ENCODE measurements at regions not wholly inside any gene's neighbourhood (a gene's known extent, or its start where the extent isn't known, plus 50 kb on each side); places are given as distances from the start of the nearest gene placed in this dataset.

DNA sequence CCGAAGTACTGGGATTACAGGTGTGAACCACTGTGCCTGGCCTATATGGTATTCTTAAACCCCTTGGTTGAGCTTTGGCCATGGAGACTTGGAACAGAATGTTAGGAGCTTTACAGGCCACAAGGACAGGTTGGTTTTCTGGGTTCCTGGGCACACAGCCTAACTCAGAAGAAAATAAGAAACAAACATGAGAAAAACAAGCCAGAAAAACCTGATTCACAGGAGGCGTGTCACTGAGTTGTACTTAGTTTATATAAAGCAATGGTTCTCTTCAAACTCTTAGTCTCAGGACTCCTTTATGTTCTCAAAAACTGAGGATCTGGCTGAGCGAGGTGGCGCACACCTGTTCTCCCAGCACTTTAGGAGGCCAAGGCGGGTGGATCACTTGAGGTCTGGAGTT is 125.1 kb upstream of the SPATA13 start:
- no peaks in the 10 kb centered on the region for H3K79me2 ChIP-seq (ENCODE audit: control insufficient read depth, insufficient read depth, low read length, unreplicated experiment)
- H3K4me1 ChIP-seq (ENCODE audit: control insufficient read depth, insufficient read depth, low read length, unreplicated experiment), result peaks cover 33% of the 10 kb centered on the region
- H3K4me3 ChIP-seq (ENCODE audit: low read depth, low read length), result no peak overlapping the region
- H3K36me3 ChIP-seq (ENCODE audit: insufficient read depth, low read length), result no peaks in the 10 kb centered on the region
- H3K27ac ChIP-seq (ENCODE audit: low read depth, low read length), result no peak overlapping the region
- H2AFZ ChIP-seq (ENCODE audit: low read length, unreplicated experiment), result no peak overlapping the region
- no peaks in the 10 kb centered on the region for H3K27me3 ChIP-seq (ENCODE audit: insufficient read depth, low read length)

DNA sequence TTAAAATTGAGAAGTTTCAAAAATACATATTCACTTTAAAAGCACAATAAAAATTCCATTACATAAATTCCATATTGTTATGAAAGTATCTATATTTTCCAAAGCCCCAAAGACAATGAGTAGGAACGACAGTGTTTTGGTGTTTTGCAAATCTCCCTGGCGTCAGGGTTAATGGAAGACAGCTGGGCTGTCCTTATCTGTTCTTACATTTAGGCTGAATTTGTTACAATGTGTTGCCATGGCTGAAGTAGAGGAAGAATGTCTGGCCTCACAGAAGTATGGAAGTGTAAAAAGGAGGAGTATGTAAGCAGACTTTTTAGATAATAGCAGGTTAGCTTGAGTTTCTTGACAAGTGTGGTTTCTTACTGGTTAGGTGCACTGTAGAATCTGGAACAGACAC is 124.4 kb upstream of the SPATA13 start:
- no peaks in the 10 kb centered on the region for H3K27me3 ChIP-seq (ENCODE audit: insufficient read depth, low read length)
- H3K27ac ChIP-seq (ENCODE audit: low read depth, low read length), result no peak overlapping the region
- no peaks in the 10 kb centered on the region for H3K79me2 ChIP-seq (ENCODE audit: control insufficient read depth, insufficient read depth, low read length, unreplicated experiment)
- no peak overlapping the region for H3K4me3 ChIP-seq (ENCODE audit: low read depth, low read length)
- H3K4me1 ChIP-seq (ENCODE audit: control insufficient read depth, insufficient read depth, low read length, unreplicated experiment), result peaks cover 33% of the 10 kb centered on the region
- H3K36me3 ChIP-seq (ENCODE audit: insufficient read depth, low read length), result no peaks in the 10 kb centered on the region
- H2AFZ ChIP-seq (ENCODE audit: low read length, unreplicated experiment), result no peak overlapping the region

GRCh38 chr13:24038405-24038804 is 122.1 kb upstream of the SPATA13 start:
- H2AFZ ChIP-seq (ENCODE audit: low read length, unreplicated experiment), result no peak overlapping the region
- H3K4me1 ChIP-seq (ENCODE audit: control insufficient read depth, insufficient read depth, low read length, unreplicated experiment), result peaks cover 20% of the 10 kb centered on the region
- no peaks in the 10 kb centered on the region for H3K27me3 ChIP-seq (ENCODE audit: insufficient read depth, low read length)
- no peak overlapping the region for H3K4me3 ChIP-seq (ENCODE audit: low read depth, low read length)
- H3K79me2 ChIP-seq (ENCODE audit: control insufficient read depth, insufficient read depth, low read length, unreplicated experiment), result no peaks in the 10 kb centered on the region
- H3K36me3 ChIP-seq (ENCODE audit: insufficient read depth, low read length), result no peaks in the 10 kb centered on the region
- H3K27ac ChIP-seq (ENCODE audit: low read depth, low read length), result no peak overlapping the region

- Histone ChIP-seq H3K27ac (ENCODE audit: low read depth, low read length) (no peak overlapping the region), H3K27me3 (ENCODE audit: insufficient read depth, low read length) (no peaks in the 10 kb centered on the region), H2AFZ (ENCODE audit: low read length, unreplicated experiment) (no peak overlapping the region), H3K36me3 (ENCODE audit: insufficient read depth, low read length) (no peaks in the 10 kb centered on the region), H3K4me1 (ENCODE audit: control insufficient read depth, insufficient read depth, low read length, unreplicated experiment) (peaks cover 20% of the 10 kb centered on the region), H3K4me3 (ENCODE audit: low read depth, low read length) (no peak overlapping the region), H3K79me2 (ENCODE audit: control insufficient read depth, insufficient read depth, low read length, unreplicated experiment) (no peaks in the 10 kb centered on the region)
Observed at GRCh38 chr13:24038841-24039330, 121.6 kb upstream of the SPATA13 start.

DNA sequence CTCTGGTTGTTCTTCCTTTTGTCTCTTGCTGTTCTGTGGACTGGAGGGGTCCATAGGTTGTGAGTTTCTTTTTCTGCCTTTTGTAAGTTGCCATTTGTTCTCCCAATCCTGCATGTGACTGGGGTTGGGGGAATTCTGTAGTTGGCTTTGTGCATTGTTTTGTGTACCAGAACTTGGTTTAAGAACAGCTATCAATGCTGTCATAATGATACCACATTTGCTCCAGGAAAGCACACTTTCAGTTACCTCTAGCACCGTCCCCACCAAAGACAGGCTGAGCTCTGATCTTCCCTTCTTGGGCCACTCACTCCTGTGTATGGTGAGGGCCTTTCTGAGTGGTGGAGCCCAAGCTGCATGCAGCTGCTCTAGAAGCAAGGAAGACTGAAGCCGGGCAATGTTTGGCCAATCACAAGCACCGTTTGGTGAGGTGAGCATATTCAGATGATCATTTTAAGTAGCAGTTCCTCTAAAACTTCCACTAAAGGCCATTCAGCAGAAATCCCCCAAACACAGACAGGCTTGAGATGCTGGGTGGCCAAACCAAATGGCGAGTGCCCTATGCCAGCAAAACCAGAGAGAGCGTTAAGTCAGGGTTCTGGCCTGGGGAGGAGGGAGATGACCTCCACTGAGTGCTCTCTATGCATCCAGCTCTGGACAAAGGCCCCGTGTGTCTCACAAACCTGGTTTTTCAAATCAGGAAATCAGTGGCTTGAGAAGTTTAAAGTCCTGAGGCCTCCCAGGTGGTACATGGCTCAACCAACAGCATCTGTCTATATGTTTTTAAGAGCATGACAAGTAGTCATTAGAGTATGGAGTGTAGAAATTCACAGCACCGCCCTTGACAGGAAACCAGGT is 120.7 kb upstream of the SPATA13 start:
- no peak overlapping the region for H3K27ac ChIP-seq (ENCODE audit: low read depth, low read length)
- no peak overlapping the region for H3K4me3 ChIP-seq (ENCODE audit: low read depth, low read length)
- peaks cover 15% of the 10 kb centered on the region for H3K4me1 ChIP-seq (ENCODE audit: control insufficient read depth, insufficient read depth, low read length, unreplicated experiment)
- no peaks in the 10 kb centered on the region for H3K27me3 ChIP-seq (ENCODE audit: insufficient read depth, low read length)
- H3K79me2 ChIP-seq (ENCODE audit: control insufficient read depth, insufficient read depth, low read length, unreplicated experiment), result no peaks in the 10 kb centered on the region
- H2AFZ ChIP-seq (ENCODE audit: low read length, unreplicated experiment), result no peak overlapping the region
- H3K36me3 ChIP-seq (ENCODE audit: insufficient read depth, low read length), result no peaks in the 10 kb centered on the region

GRCh38 chr13:24040835-24041234 is 119.7 kb upstream of the SPATA13 start:
- no peak overlapping the region for H3K27ac ChIP-seq (ENCODE audit: low read depth, low read length)
- H3K4me1 ChIP-seq (ENCODE audit: control insufficient read depth, insufficient read depth, low read length, unreplicated experiment), result peaks cover 15% of the 10 kb centered on the region
- no peaks in the 10 kb centered on the region for H3K79me2 ChIP-seq (ENCODE audit: control insufficient read depth, insufficient read depth, low read length, unreplicated experiment)
- no peak overlapping the region for H2AFZ ChIP-seq (ENCODE audit: low read length, unreplicated experiment)
- H3K36me3 ChIP-seq (ENCODE audit: insufficient read depth, low read length), result no peaks in the 10 kb centered on the region
- H3K27me3 ChIP-seq (ENCODE audit: insufficient read depth, low read length), result no peaks in the 10 kb centered on the region
- no peak overlapping the region for H3K4me3 ChIP-seq (ENCODE audit: low read depth, low read length)

DNA sequence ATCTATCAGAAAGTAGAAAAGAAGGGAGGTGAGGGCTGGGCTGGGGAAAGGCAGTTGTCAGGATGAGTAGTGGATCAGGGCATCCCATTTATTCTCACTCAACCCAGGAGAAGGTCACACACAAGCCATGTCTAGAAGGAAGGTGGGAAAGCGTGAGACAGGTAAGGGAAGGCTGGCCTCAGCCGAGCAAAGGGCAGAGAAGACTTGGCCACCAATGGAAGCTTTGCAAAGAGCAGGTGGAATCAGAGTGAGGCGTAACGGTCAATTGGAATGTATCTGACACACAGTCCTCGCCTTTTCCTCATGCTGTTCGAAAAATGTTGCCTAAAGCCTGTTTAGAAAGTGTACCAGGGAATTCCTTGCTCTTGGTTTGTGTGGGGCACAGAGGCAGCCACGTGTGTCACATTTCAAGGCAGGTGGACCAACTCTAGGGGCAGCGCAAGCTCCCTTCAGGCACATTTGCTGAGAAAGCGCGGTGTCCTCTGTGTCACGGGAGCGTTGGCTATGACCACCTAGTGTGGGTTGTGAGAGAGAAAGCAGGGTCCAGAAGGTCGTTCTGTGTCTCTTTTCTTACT is 118.8 kb upstream of the SPATA13 start:
- Histone ChIP-seq H2AFZ (ENCODE audit: low read length, unreplicated experiment) (no peak overlapping the region), H3K27ac (ENCODE audit: low read depth, low read length) (no peak overlapping the region), H3K4me3 (ENCODE audit: low read depth, low read length) (no peak overlapping the region), H3K79me2 (ENCODE audit: control insufficient read depth, insufficient read depth, low read length, unreplicated experiment) (no peaks in the 10 kb centered on the region), H3K36me3 (ENCODE audit: insufficient read depth, low read length) (no peaks in the 10 kb centered on the region), H3K4me1 (ENCODE audit: control insufficient read depth, insufficient read depth, low read length, unreplicated experiment) (peaks cover 15% of the 10 kb centered on the region), H3K27me3 (ENCODE audit: insufficient read depth, low read length) (no peaks in the 10 kb centered on the region)

GRCh38 chr13:24042710-24043440 is 117.6 kb upstream of the SPATA13 start:
- Histone ChIP-seq H2AFZ (ENCODE audit: low read length, unreplicated experiment) (no peak overlapping the region), H3K79me2 (ENCODE audit: control insufficient read depth, insufficient read depth, low read length, unreplicated experiment) (no peaks in the 10 kb centered on the region), H3K4me1 (ENCODE audit: control insufficient read depth, insufficient read depth, low read length, unreplicated experiment) (peaks cover 15% of the 10 kb centered on the region), H3K36me3 (ENCODE audit: insufficient read depth, low read length) (no peaks in the 10 kb centered on the region), H3K4me3 (ENCODE audit: low read depth, low read length) (no peak overlapping the region), H3K27me3 (ENCODE audit: insufficient read depth, low read length) (no peaks in the 10 kb centered on the region), H3K27ac (ENCODE audit: low read depth, low read length) (no peak overlapping the region)

GRCh38 chr13:24043590-24044350 is 116.8 kb upstream of the SPATA13 start:
- H3K27ac ChIP-seq (ENCODE audit: low read depth, low read length), result no peak overlapping the region
- H3K4me3 ChIP-seq (ENCODE audit: low read depth, low read length), result no peak overlapping the region
- H3K4me1 ChIP-seq (ENCODE audit: control insufficient read depth, insufficient read depth, low read length, unreplicated experiment), result peaks cover 13% of the 10 kb centered on the region
- no peaks in the 10 kb centered on the region for H3K27me3 ChIP-seq (ENCODE audit: insufficient read depth, low read length)
- H2AFZ ChIP-seq (ENCODE audit: low read length, unreplicated experiment), result no peak overlapping the region
- H3K36me3 ChIP-seq (ENCODE audit: insufficient read depth, low read length), result no peaks in the 10 kb centered on the region
- no peaks in the 10 kb centered on the region for H3K79me2 ChIP-seq (ENCODE audit: control insufficient read depth, insufficient read depth, low read length, unreplicated experiment)

DNA sequence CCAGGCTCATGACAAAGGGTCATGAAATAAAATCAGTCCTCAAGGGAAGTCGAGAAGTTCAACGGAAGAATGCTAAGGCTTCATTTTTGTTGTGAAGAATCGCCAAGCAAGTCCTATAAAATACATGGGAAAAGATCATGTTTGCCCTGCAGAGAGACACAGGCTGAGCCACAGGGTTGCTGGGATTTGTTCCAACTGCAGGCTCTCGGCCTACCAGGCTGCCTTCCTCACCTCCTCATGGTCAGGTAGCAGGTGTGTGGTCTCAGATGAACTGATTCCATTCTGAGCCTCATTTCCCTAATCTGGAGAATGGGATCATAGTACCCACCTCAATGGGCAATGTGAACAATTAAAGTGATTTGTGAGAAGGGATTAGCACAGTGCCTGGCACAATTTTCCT is 114.9 kb upstream of the SPATA13 start:
- Histone ChIP-seq H3K4me3 (ENCODE audit: low read depth, low read length) (no peak overlapping the region), H3K36me3 (ENCODE audit: insufficient read depth, low read length) (no peaks in the 10 kb centered on the region), H3K79me2 (ENCODE audit: control insufficient read depth, insufficient read depth, low read length, unreplicated experiment) (no peaks in the 10 kb centered on the region), H3K27ac (ENCODE audit: low read depth, low read length) (no peak overlapping the region), H2AFZ (ENCODE audit: low read length, unreplicated experiment) (no peak overlapping the region), H3K27me3 (ENCODE audit: insufficient read depth, low read length) (no peaks in the 10 kb centered on the region), H3K4me1 (ENCODE audit: control insufficient read depth, insufficient read depth, low read length, unreplicated experiment) (peaks cover 13% of the 10 kb centered on the region)

Data from ACC112 (cell line).